PC-3 (cell line): ENCODE measurements at regions not wholly inside any gene's neighbourhood (a gene's known extent, or its start where the extent isn't known, plus 50 kb on each side); places are given as distances from the start of the nearest gene placed in this dataset.
"Not testable (repeated sequence)": the region's sequence is repeated elsewhere in the genome, so short reads cannot be mapped to it uniquely, and the experiment has no call there.

ENCODE experiments used
- EZH2 ChIP-seq: fragments of 300-600 bp; sonication (generic); IDR thresholded peaks from one replicate; pipeline ENCODE4 v1.6.1; 2017; ENCODE audit warnings: antibody characterized with exemption, mild to moderate bottlenecking, low read length; ENCODE audit not compliant: unreplicated experiment
- EZH2phosphoT487 ChIP-seq: fragments of 300-600 bp; sonication (generic); IDR thresholded peaks from 2 replicates; pipeline ENCODE4 v1.6.1; 2018; ENCODE audit warnings: mild to moderate bottlenecking, antibody characterized with exemption, low read length, borderline replicate concordance
- TF ChIP-seq, protein P1 (sequence below): fragments of 300-600 bp; sonication (generic); conservative IDR thresholded peaks from 2 replicates; pipeline ENCODE4 v1.5.1; 2017; ENCODE audit warnings: antibody characterized with exemption, low read depth, mild to moderate bottlenecking, low read length

DNA sequence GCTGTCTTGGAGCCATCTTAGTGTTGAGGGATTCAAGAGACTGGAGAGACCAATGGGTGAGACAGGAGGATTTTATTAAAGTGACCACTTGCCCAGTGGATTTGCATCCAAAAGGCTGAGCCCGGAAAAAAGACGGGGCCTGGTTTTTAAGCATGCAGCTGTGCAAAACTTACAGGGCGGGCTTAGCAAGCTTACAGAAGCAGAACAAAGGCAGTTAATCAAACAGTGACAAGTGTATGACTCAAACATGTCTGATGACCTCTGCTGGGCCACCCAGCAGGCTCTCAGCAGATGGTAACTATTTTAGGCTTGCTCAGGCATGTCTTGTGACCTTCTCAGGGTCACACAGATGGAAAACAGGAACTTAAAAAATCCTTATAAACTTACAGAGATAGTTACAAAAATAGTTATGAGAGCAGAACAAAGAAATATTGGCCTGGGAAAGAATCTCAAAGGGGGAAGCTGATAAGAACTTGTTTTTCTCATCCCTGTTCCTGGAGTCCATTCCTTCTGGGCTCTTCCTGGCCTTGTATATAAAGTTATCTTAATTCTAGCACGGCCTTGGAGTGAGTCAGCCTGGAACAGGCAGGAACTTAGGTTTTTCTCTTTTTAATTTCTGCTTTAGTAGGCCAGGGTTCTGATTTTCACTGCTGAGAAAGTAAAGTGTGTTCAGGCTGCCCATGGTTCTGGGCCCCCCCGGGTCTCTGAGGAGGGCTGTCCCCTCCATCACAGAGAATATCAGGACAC lies 141.3 kb downstream of the CCDC74A start:
- not testable (repeated sequence) for TF ChIP-seq EZH2phosphoT487, EZH2
- TF ChIP-seq, protein P1, sequence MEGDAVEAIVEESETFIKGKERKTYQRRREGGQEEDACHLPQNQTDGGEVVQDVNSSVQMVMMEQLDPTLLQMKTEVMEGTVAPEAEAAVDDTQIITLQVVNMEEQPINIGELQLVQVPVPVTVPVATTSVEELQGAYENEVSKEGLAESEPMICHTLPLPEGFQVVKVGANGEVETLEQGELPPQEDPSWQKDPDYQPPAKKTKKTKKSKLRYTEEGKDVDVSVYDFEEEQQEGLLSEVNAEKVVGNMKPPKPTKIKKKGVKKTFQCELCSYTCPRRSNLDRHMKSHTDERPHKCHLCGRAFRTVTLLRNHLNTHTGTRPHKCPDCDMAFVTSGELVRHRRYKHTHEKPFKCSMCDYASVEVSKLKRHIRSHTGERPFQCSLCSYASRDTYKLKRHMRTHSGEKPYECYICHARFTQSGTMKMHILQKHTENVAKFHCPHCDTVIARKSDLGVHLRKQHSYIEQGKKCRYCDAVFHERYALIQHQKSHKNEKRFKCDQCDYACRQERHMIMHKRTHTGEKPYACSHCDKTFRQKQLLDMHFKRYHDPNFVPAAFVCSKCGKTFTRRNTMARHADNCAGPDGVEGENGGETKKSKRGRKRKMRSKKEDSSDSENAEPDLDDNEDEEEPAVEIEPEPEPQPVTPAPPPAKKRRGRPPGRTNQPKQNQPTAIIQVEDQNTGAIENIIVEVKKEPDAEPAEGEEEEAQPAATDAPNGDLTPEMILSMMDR, result not testable (repeated sequence)
